Liver (tissue), 7 donors: ENCODE measurements at regions not wholly inside any gene's neighbourhood (a gene's known extent, or its start where the extent isn't known, plus 50 kb on each side); places are given as distances from the start of the nearest gene placed in this dataset.

Experiments used
- DNase-seq: peaks from one replicate; pipeline ENCODE4 v3.0.0-alpha.2; 2017; ENCODE audit warnings: low spot score
- H3K27ac ChIP-seq, 2 donors: one replicate each; pipeline ENCODE4 v1.7.0; 2013; ENCODE audit warnings: inconsistent platforms in 2 of 2, low read length in 2 of 2, control low read depth in 1 of 2, low read depth in 1 of 2, mild to moderate bottlenecking in 1 of 2
- H3K27me3 ChIP-seq, 4 donors: one replicate each; pipeline versions ENCODE4 v1.6.1 to v1.7.0; 2013; ENCODE audit warnings: low read length in 3 of 4, inconsistent platforms in 1 of 4, mild to moderate bottlenecking in 1 of 4, moderate library complexity in 1 of 4; ENCODE audit not compliant: control insufficient read depth in 4 of 4, insufficient read depth in 4 of 4
- H3K36me3 ChIP-seq, 4 donors: one replicate each; pipeline versions ENCODE4 v1.6.1 to v1.7.0; 2013; ENCODE audit warnings: low read length in 3 of 4, mild to moderate bottlenecking in 3 of 4, low read depth in 1 of 4, moderate library complexity in 1 of 4; ENCODE audit not compliant: control insufficient read depth in 4 of 4, insufficient read depth in 3 of 4
- H3K4me1 ChIP-seq, 4 donors: one replicate each; pipeline versions ENCODE4 v1.6.1 to v1.7.0; 2013; ENCODE audit warnings: low read length in 3 of 4, mild to moderate bottlenecking in 3 of 4, moderate library complexity in 1 of 4; ENCODE audit not compliant: control insufficient read depth in 4 of 4, insufficient read depth in 4 of 4
- H3K4me3 ChIP-seq, 3 donors: one replicate each; pipeline versions ENCODE4 v1.6.1 to v1.7.0; 2013; ENCODE audit warnings: low read length in 3 of 3, control low read depth in 1 of 3, low read depth in 1 of 3, mild to moderate bottlenecking in 1 of 3
- H3K9ac ChIP-seq, 2 donors: one replicate each; pipeline ENCODE4 v1.7.0; 2013; ENCODE audit warnings: low read length in 2 of 2, mild to moderate bottlenecking in 2 of 2, moderate library complexity in 2 of 2, control low read depth in 1 of 2, low read depth in 1 of 2
- H3K9me3 ChIP-seq, 4 donors: one replicate each; pipeline versions ENCODE4 v1.6.1 to v1.7.0; 2013; ENCODE audit warnings: low read length in 3 of 4; ENCODE audit not compliant: control insufficient read depth in 4 of 4
- ATF3 ChIP-seq: IDR thresholded peaks from 2 replicates; pipeline ENCODE4 v1.6.1; 2016; ENCODE audit warnings: antibody characterized with exemption
- EGR1 ChIP-seq, 2 donors: IDR thresholded peaks; 2 replicates each; pipeline ENCODE4 v1.6.1; 2016 to 2018; ENCODE audit warnings: antibody characterized with exemption in 2 of 2, low read depth in 2 of 2
- FOXA1 ChIP-seq: IDR thresholded peaks from 2 replicates; pipeline ENCODE4 v1.6.1; 2016; ENCODE audit warnings: antibody characterized with exemption
- HNF4A ChIP-seq, 2 donors: conservative IDR thresholded peaks; 2 replicates each; pipeline ENCODE4 v1.6.1; 2016; ENCODE audit warnings: antibody characterized with exemption in 2 of 2, mild to moderate bottlenecking in 2 of 2
- HNF4G ChIP-seq: IDR thresholded peaks from 2 replicates; pipeline ENCODE4 v1.6.1; 2016; ENCODE audit warnings: antibody characterized with exemption
- JUND ChIP-seq, 2 donors: IDR thresholded peaks; 2 replicates each; pipeline ENCODE4 v1.6.1; 2016; ENCODE audit warnings: antibody characterized with exemption in 2 of 2
- NR2F2 ChIP-seq: IDR thresholded peaks from 2 replicates; pipeline ENCODE4 v1.6.1; 2016; ENCODE audit warnings: antibody characterized with exemption
- RAD21 ChIP-seq, 2 donors: IDR thresholded peaks; 2 replicates each; pipeline ENCODE4 v1.6.1; 2016; ENCODE audit warnings: antibody characterized with exemption in 2 of 2, mild to moderate bottlenecking in 2 of 2
- REST ChIP-seq: IDR thresholded peaks from 2 replicates; pipeline ENCODE4 v1.6.1; 2016; ENCODE audit warnings: antibody characterized with exemption, mild to moderate bottlenecking
- RXRA ChIP-seq, 2 donors: IDR thresholded peaks; 2 replicates each; pipeline ENCODE4 v1.6.1; 2017 to 2018; ENCODE audit warnings: antibody characterized with exemption in 2 of 2, mild to moderate bottlenecking in 1 of 2
- YY1 ChIP-seq: IDR thresholded peaks from 2 replicates; pipeline ENCODE4 v1.6.1; 2016; ENCODE audit warnings: antibody characterized with exemption, mild to moderate bottlenecking
- WGBS: extraction: QIAGEN DNeasy Blood & Tissue Kit; methylation state at CpG from one replicate; pipeline ENCODE4 v1.1.7; 2013; 5-methylcytosine and 5-hydroxymethylcytosine counted together
- donor health status: healthy.
- donor health status: healthy.
- donor health status: healthy.
- donor health status: healthy.

- WGBS, result 57% methylated on average over 5 of the region's 5 CpGs
- Histone ChIP-seq H3K4me1 (no peaks in the 10 kb centered on the region), H3K27ac (no peak overlapping the region), H3K36me3 (no peaks in the 10 kb centered on the region), H3K9me3 (no peaks in the 10 kb centered on the region), H3K27me3 (peaks cover 0 to 4% (median 0%) of the 10 kb centered on the region in 4 donors), H3K9ac (no peak overlapping the region), H3K4me3 (no peak overlapping the region)
- DNase-seq, result no peak
- TF ChIP-seq EGR1 (IDR thresholded peaks at IDR 0.05; ENCODE audit: low read depth in 2 of 2) (no peak), HNF4G (no peak), HNF4A (conservative IDR thresholded peaks at IDR 0.05) (no peak), RXRA (IDR thresholded peaks at IDR 0.05) (no peak), RAD21 (IDR thresholded peaks at IDR 0.05) (no peak), FOXA1 (no peak), ATF3 (no peak), REST (no peak), YY1 (no peak)
These were observed 667.8 kb upstream of the ID4 start for GRCh38 chr6:19169366-19169765.

- Histone ChIP-seq H3K27ac (no peak overlapping the region), H3K36me3 (no peaks in the 10 kb centered on the region), H3K27me3 (peaks cover 0 to 4% (median 0%) of the 10 kb centered on the region in 4 donors), H3K9ac (no peak overlapping the region), H3K4me3 (no peak overlapping the region), H3K4me1 (no peaks in the 10 kb centered on the region), H3K9me3 (peaks cover 0 to 8% (median 2%) of the 10 kb centered on the region in 4 donors)
- no peak for DNase-seq
- TF ChIP-seq JUND (IDR thresholded peaks at IDR 0.05) (no peak), YY1 (no peak), RAD21 (IDR thresholded peaks at IDR 0.05) (no peak), EGR1 (IDR thresholded peaks at IDR 0.05; ENCODE audit: low read depth in 2 of 2) (no peak), FOXA1 (no peak), RXRA (IDR thresholded peaks at IDR 0.05) (no peak)
- WGBS, result 63% methylated on average over 3 of the region's 3 CpGs
These were observed 662.1 kb upstream of the ID4 start for GRCh38 chr6:19175023-19175422.

GRCh38 chr6:19180348-19181072, 656.7 kb upstream of the ID4 start:
- TF ChIP-seq JUND (IDR thresholded peaks at IDR 0.05), result no peak
- TF ChIP-seq HNF4A (conservative IDR thresholded peaks at IDR 0.05), result no peak
- TF ChIP-seq EGR1 (IDR thresholded peaks at IDR 0.05; ENCODE audit: low read depth in 2 of 2), result no peak
- TF ChIP-seq ATF3, result no peak
- no peak for TF ChIP-seq RXRA (IDR thresholded peaks at IDR 0.05)
- TF ChIP-seq NR2F2, result peak; percentile 36
- TF ChIP-seq HNF4G, result no peak
- no peaks in the 10 kb centered on the region for H3K36me3 ChIP-seq
- no peak for DNase-seq

More at GRCh38 chr6:19180348-19181072, 656.7 kb upstream of the ID4 start:
- H3K9ac ChIP-seq, result no peak overlapping the region
- WGBS, result 62% methylated on average over 13 of the region's 13 CpGs
- no peak overlapping the region for H3K4me3 ChIP-seq
- peaks cover 0 to 8% (median 2%) of the 10 kb centered on the region in 4 donors for H3K9me3 ChIP-seq
- no peaks in the 10 kb centered on the region for H3K4me1 ChIP-seq
- H3K27ac ChIP-seq, result no peak overlapping the region
- peaks cover 0 to 3% (median 0%) of the 10 kb centered on the region in 4 donors for H3K27me3 ChIP-seq
